Sciatic nerve (tissue), 2 donors: ENCODE measurements at regions not wholly inside any gene's neighbourhood (a gene's known extent, or its start where the extent isn't known, plus 50 kb on each side); places are given as distances from the start of the nearest gene placed in this dataset.

Experiments
- ATAC-seq: fragments of 200-7000 bp; cut with Tn5 transposase; one replicate; pipeline ENCODE4 v1.9.1; 2020; ENCODE audit warnings: mild to moderate bottlenecking, moderate library complexity
- DNase-seq: peaks from one replicate; pipeline ENCODE4 v3.0.0-alpha.2; 2020; ENCODE audit warnings: low spot score
- intact Hi-C: fragments of 100-400 bp; cut with DNase I; formaldehyde crosslinking; loops from one replicate; pipeline ENCODE4 v1.14.2; 2022
- donor health status: DM: no; HTN: no; CAD: no.
- donor health status: DM: no; HTN: no; CAD: no.

- DNase-seq (no peak), ATAC-seq (no peak)
- intact Hi-C loops: no loop called here
Observed at GRCh38 chr3:148042663-148043445, 633.7 kb downstream of the ZIC1 start.

DNA sequence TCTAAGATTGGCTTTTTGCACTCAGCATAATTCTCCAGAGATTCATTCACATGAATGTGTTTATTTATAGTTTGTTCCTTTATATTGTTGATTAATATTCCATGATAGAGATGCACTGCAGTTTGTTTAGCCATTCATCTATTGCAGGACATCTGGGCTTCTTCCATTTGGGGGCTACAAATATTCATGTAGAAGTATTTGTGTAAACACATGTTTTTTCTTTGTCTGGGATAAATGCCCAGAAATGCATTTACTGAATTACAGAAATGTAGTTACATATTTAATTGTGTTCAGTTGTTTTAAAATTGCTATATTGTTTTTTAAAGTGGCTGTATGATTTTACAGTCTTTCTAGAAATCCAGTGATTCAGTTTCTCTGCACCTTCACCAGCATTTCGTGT lies 635.0 kb downstream of the ZIC1 start:
- DNase-seq (no peak), ATAC-seq (no peak)
- intact Hi-C loops: no loop called here

- ATAC-seq (no peak), DNase-seq (no peak)
- intact Hi-C loops: no loop called here
Observed at GRCh38 chr3:148054999-148055398, 642.7 kb upstream of the AGTR1 start.

GRCh38 chr3:148062590-148062989 lies 635.1 kb upstream of the AGTR1 start:
- DNase-seq (no peak), ATAC-seq (no peak)
- intact Hi-C loops: no loop called here

DNA sequence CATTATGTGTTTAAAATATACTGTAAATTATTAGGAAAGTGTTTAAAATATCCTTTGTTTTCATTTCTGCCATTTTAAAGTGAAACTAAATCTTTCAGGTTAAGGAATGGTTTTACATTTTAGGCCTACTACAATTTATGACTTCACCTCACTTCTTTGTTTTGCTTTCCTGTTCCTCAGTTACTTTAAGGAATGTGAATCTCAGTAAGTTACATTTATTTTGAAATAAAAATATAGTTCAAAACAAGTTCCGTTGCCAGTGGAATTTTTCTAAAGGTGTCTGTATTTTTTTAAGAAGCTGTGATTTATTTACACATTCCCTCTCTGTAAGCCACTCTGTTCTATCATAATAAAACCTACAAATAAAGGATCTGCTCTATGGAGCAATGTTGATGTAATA lies 630.9 kb upstream of the AGTR1 start:
- DNase-seq (no peak), ATAC-seq (no peak)
- intact Hi-C loops: no loop called here

DNA sequence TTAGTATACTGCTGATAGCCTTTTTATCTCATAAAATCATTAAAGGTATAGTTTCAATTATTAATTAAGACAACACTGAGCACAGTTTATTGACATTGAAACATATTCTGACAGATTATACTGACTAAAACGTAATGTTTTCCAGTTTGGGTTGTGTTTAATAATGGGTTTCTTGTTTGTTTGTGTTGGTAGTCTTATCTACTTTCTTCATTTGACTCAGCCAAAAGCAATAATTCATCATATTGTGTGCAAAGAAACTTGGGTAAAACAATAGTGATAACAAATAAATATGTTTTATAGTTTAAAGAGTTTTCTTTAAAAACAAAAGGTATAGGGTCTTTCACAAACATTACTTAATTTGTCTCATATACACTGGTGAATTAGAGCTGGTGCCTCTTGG lies 629.2 kb upstream of the AGTR1 start:
- no peak for ATAC-seq
- DNase-seq: no peak
- intact Hi-C loops: no loop called here

- ATAC-seq (no peak), DNase-seq (no peak)
- intact Hi-C loops: no loop called here
Observed at GRCh38 chr3:148070041-148070440, 627.7 kb upstream of the AGTR1 start.

DNA sequence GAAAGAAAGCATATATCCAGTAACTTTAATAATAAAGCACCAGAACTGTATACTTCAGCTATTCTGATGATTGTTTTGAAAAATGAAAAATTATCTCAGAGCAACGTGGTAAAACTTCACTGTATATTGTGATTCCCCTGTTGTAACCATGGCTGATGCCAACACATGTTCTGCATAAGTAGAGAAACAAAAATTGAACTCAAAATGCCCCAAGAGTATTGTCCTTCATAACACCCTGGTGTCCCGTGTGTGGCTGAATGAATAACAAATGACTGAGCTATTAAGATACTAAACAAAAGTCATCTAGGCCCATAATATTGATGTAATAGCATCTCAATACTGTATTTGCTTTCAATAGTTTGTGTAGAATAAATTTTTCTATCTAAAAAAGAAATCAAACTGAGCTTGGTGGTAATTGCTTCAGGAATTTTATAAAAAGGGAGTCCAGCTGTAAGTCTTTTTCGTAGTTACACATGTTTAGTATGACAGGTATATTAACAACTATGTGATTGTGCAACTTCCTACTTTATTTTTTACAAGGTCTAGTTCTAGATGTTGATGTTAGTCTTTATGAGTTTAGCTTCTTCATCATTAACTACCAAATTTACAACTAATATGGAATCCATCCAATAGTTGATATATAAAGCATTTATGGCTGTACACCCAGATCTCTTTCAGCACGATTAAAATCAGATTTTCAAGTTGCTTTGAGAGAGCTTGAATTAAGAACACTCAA lies 623.8 kb upstream of the AGTR1 start:
- intact Hi-C loops: no loop called here
- ATAC-seq: no peak
- no peak for DNase-seq

- ATAC-seq (no peak), DNase-seq (no peak)
- intact Hi-C loops: no loop called here
Observed at GRCh38 chr3:148074946-148075345, 622.8 kb upstream of the AGTR1 start.

GRCh38 chr3:148075771-148076716 lies 621.7 kb upstream of the AGTR1 start:
- peak; percentile 81 for ATAC-seq
- no peak for DNase-seq
- intact Hi-C loops: no loop called here

GRCh38 chr3:148077318-148077923 lies 620.3 kb upstream of the AGTR1 start:
- ATAC-seq: no peak
- DNase-seq: no peak
- intact Hi-C loops: no loop called here

GRCh38 chr3:148077965-148078364 lies 619.7 kb upstream of the AGTR1 start:
- intact Hi-C loops: no loop called here

GRCh38 chr3:148078658-148079057 lies 619.0 kb upstream of the AGTR1 start:
- intact Hi-C loops: no loop called here
- DNase-seq (no peak), ATAC-seq (no peak)

More at GRCh38 chr3:148077965-148078364, 619.7 kb upstream of the AGTR1 start:
- ATAC-seq (no peak), DNase-seq (no peak)

- intact Hi-C loops: no loop called here
- DNase-seq: no peak
- ATAC-seq: peak; percentile 41
Observed at GRCh38 chr3:148079370-148079769, 618.3 kb upstream of the AGTR1 start.

DNA sequence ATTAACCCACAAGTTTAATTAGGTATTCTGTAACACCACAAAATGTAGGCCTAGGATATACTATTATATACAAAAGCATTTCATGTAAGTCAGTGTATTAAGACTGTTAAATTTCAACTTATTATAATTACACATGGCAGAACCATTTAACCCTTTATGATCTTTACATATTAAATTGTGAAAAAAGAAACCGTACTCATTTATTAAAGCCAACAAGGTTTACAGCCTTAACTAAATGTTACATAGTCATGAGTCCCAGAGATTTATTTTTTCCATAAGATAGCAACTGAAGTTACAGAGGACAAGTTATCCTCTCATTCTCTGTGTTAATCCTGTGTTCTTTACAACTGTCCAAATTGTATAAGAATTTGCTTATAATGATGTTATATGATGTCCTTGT lies 615.8 kb upstream of the AGTR1 start:
- intact Hi-C loops: no loop called here
- ATAC-seq: no peak
- DNase-seq: no peak

DNA sequence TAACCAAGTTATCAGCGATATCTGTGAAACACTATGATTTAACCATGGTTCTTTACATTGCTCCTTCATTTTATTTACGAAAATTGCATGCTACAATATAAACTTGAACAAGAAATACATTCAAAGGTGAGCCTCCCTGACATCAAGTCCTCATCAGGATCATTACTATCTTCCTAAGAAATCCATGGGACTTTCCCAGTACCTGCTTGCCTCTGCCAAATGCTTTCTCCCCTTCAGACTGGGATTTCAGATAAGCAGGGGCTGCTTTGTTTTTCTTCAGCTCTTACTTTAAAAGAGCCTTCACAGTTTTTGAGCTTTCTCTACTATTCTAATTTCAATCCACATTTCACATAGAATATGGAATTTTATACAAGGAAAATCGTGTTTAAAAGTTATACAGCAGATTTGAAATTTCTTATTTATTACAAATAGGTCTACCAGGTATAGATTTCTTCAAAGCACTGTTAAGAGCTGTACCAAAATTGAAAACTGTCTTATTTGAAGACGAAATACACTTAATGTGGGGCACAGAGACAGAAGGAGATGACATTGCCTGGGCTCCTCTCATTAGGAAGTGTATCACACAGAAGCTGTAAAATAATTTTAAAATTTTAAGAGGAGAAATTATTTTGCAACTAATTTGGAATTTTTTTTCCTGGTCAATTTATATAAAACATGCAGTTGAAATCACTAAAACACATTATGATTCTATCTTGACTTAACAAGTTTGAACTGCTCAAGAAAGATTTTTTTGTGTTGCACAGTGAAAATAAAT lies 615.0 kb upstream of the AGTR1 start:
- DNase-seq (no peak), ATAC-seq (no peak)
- intact Hi-C loops: no loop called here

DNA sequence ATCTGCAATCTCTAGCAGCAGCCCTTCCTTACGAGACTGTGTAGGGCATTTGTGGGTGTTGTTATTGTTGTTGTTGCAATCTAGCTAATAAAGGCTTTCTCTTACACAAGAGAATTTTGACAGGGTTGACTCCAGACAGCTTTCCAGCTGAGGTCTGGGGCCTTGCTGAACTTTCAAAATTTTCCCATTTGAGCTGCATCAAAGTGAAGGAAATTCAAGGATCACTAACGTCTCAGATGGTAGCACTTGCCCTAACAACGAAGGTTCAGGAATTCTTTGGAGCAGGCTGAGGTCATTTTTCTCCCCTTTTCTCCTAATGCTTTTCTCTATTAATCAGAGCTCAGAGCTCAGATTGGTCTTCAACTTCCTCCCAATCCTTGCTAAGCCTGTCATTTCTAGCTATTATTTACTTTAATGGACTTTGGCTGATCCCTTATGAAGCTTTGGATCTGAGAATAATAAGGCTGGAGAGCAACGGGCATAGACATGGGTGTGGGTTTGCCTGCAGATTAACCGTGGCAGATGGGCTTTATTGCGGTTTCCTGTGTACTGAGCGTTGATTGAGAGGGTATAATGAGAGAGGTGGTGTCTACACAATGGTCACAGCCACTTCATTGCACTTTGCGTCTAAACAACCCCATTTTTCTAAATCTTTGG lies 614.0 kb upstream of the AGTR1 start:
- DNase-seq (no peak), ATAC-seq (no peak)
- intact Hi-C loops: no loop called here

GRCh38 chr3:148084931-148085330 lies 612.8 kb upstream of the AGTR1 start:
- no peak for DNase-seq
- intact Hi-C loops: no loop called here
- no peak for ATAC-seq
